ENCODE measurements at regions not wholly inside any gene's neighbourhood (a gene's known extent, or its start where the extent isn't known, plus 50 kb on each side); places are given as distances from the start of the nearest gene placed in this dataset.

DNA sequence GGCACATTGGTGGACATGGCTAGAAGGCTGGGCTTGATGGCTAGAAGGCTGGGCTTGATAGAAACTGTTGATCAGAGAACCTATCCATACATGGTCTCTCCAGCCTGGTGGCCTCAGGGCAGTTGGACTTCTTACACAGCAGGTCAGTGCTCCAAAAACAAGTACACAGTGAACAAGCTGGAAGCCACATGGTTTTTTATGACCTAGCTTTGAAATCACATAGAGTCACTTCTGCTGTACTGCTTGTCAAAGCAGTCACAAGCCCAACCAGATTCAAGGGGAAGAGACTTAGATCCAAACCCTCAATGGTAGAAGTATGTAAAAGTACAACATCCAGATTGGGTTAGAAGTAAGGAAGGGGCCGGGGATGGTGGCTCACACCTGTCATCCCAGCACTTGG is 89.4 kb upstream of the HES1 start:
- TF ChIP-seq POLR2A (IDR thresholded peaks at IDR 0.05), result no peak
- TF ChIP-seq, protein P1, sequence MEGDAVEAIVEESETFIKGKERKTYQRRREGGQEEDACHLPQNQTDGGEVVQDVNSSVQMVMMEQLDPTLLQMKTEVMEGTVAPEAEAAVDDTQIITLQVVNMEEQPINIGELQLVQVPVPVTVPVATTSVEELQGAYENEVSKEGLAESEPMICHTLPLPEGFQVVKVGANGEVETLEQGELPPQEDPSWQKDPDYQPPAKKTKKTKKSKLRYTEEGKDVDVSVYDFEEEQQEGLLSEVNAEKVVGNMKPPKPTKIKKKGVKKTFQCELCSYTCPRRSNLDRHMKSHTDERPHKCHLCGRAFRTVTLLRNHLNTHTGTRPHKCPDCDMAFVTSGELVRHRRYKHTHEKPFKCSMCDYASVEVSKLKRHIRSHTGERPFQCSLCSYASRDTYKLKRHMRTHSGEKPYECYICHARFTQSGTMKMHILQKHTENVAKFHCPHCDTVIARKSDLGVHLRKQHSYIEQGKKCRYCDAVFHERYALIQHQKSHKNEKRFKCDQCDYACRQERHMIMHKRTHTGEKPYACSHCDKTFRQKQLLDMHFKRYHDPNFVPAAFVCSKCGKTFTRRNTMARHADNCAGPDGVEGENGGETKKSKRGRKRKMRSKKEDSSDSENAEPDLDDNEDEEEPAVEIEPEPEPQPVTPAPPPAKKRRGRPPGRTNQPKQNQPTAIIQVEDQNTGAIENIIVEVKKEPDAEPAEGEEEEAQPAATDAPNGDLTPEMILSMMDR (IDR thresholded peaks at IDR 0.05), result no peak
